Neural progenitor cell (in vitro differentiated cells): ENCODE measurements at regions not wholly inside any gene's neighbourhood (a gene's known extent, or its start where the extent isn't known, plus 50 kb on each side); places are given as distances from the start of the nearest gene placed in this dataset.

ENCODE experiments used
- DNase-seq: peaks from one replicate; pipeline ENCODE4 v3.0.0-alpha.2; 2016; ENCODE audit warnings: low spot score
- H2AFZ ChIP-seq: fragments of 200-600 bp; sonication (generic); replicated peaks from 2 replicates; pipeline ENCODE4 v1.6.1; 2016; ENCODE audit warnings: antibody characterized with exemption
- H3F3A ChIP-seq: fragments of 200-600 bp; sonication (generic); 2 replicates; pipeline ENCODE4 v1.6.1; 2016; ENCODE audit warnings: antibody characterized with exemption, low read depth
- H3K27ac ChIP-seq: fragments of 200-600 bp; sonication (generic); 2 replicates; pipeline ENCODE4 v1.5.1; 2016; ENCODE audit warnings: mild to moderate bottlenecking
- H3K27me3 ChIP-seq: fragments of 200-600 bp; sonication (generic); 2 replicates; pipeline ENCODE4 v1.6.1; 2016; ENCODE audit warnings: mild to moderate bottlenecking, moderate library complexity
- H3K36me3 ChIP-seq: fragments of 200-600 bp; sonication (generic); 2 replicates; pipeline ENCODE4 v1.5.1; 2016
- H3K4me1 ChIP-seq: fragments of 200-600 bp; sonication (generic); 2 replicates; pipeline ENCODE4 v1.6.1; 2016; ENCODE audit warnings: mixed run types
- H3K4me2 ChIP-seq: fragments of 200-600 bp; sonication (generic); 2 replicates; pipeline ENCODE4 v1.6.1; 2016
- H3K4me3 ChIP-seq: fragments of 200-600 bp; sonication (generic); 2 replicates; pipeline ENCODE4 v1.5.1; 2016
- H3K79me2 ChIP-seq: fragments of 200-600 bp; sonication (generic); 2 replicates; pipeline ENCODE4 v1.6.1; 2016; ENCODE audit warnings: low read depth
- H3K9ac ChIP-seq: fragments of 200-600 bp; sonication (generic); 2 replicates; pipeline ENCODE4 v1.6.1; 2016
- H3K9me3 ChIP-seq: fragments of 200-600 bp; sonication (generic); 2 replicates; pipeline ENCODE4 v1.5.1; 2016; ENCODE audit warnings: low read depth
- H4K20me1 ChIP-seq: fragments of 200-600 bp; sonication (generic); 2 replicates; pipeline ENCODE4 v1.6.1; 2016; ENCODE audit warnings: low read depth
- H3K27ac Mint-ChIP-seq: 3 replicates; pipeline ENCODE4 v1.8.0; 2021; ENCODE audit warnings: mixed read lengths
- H3K27me3 Mint-ChIP-seq: 2 replicates; pipeline ENCODE4 v1.8.0; 2022; ENCODE audit warnings: low read depth, mild to moderate bottlenecking, inconsistent platforms, moderate library complexity, mixed read lengths; ENCODE audit not compliant: insufficient read depth
- H3K36me3 Mint-ChIP-seq: 3 replicates; pipeline ENCODE4 v1.8.0; 2021; ENCODE audit warnings: mixed read lengths
- H3K4me1 Mint-ChIP-seq: 3 replicates; pipeline ENCODE4 v1.8.0; 2021; ENCODE audit warnings: mixed read lengths
- H3K4me3 Mint-ChIP-seq: 3 replicates; pipeline ENCODE4 v1.8.0; 2021; ENCODE audit warnings: mild to moderate bottlenecking, moderate library complexity, mixed read lengths
- H3K9me3 Mint-ChIP-seq: 3 replicates; pipeline ENCODE4 v1.8.0; 2020; ENCODE audit warnings: mixed read lengths
- CTCF ChIP-seq: fragments of 200-600 bp; sonication (generic); IDR thresholded peaks from 2 replicates; pipeline ENCODE4 v1.5.1; 2017; ENCODE audit warnings: antibody characterized with exemption, mild to moderate bottlenecking
- EZH2 ChIP-seq: fragments of 200-600 bp; sonication (generic); IDR thresholded peaks from 2 replicates; pipeline ENCODE4 v1.6.1; 2017; ENCODE audit warnings: antibody characterized with exemption, mild to moderate bottlenecking, moderate library complexity
- EZH2phosphoT487 ChIP-seq: fragments of 200-600 bp; sonication (generic); IDR thresholded peaks from 2 replicates; pipeline ENCODE4 v1.6.1; 2017; ENCODE audit warnings: antibody characterized with exemption

- no peak overlapping the region for H3K4me3 ChIP-seq
- no peaks in the 10 kb centered on the region for H3F3A ChIP-seq
- Mint-ChIP-seq H3K4me3 (no peak overlapping the region), H3K9me3 (no peaks in the 10 kb centered on the region), H3K27me3 (peaks cover 9% of the 10 kb centered on the region), H3K4me1 (no peaks in the 10 kb centered on the region), H3K27ac (no peak overlapping the region), H3K36me3 (no peaks in the 10 kb centered on the region)
- TF ChIP-seq EZH2, result no peak
- TF ChIP-seq CTCF, result peak; percentile 7
- H2AFZ ChIP-seq, result no peak overlapping the region
- no peaks in the 10 kb centered on the region for H4K20me1 ChIP-seq
- H3K36me3 ChIP-seq, result no peaks in the 10 kb centered on the region
- H3K4me2 ChIP-seq, result no peak overlapping the region
- no peak overlapping the region for H3K9ac ChIP-seq
- H3K27me3 ChIP-seq, result no peaks in the 10 kb centered on the region
- no peaks in the 10 kb centered on the region for H3K4me1 ChIP-seq
- no peaks in the 10 kb centered on the region for H3K79me2 ChIP-seq
- no peak overlapping the region for H3K27ac ChIP-seq
- DNase-seq, result no peak
- no peaks in the 10 kb centered on the region for H3K9me3 ChIP-seq
Observed at GRCh38 chr5:175035882-175036533, 311.6 kb downstream of the MSX2 start.

GRCh38 chr5:175034924-175035323 lies 310.5 kb downstream of the MSX2 start:
- H3K36me3 Mint-ChIP-seq, result no peaks in the 10 kb centered on the region
- peaks cover 14% of the 10 kb centered on the region for H3K27me3 Mint-ChIP-seq
- DNase-seq, result no peak
- no peaks in the 10 kb centered on the region for H4K20me1 ChIP-seq
- H3K4me3 Mint-ChIP-seq, result no peak overlapping the region
- H3K9me3 ChIP-seq, result no peaks in the 10 kb centered on the region
- no peaks in the 10 kb centered on the region for H3K36me3 ChIP-seq
- no peak overlapping the region for H3K4me3 ChIP-seq
- H3K9me3 Mint-ChIP-seq, result no peaks in the 10 kb centered on the region
- H3K4me1 ChIP-seq, result no peaks in the 10 kb centered on the region
- H2AFZ ChIP-seq, result no peak overlapping the region
- H3K79me2 ChIP-seq, result no peaks in the 10 kb centered on the region
- H3F3A ChIP-seq, result no peaks in the 10 kb centered on the region
- no peaks in the 10 kb centered on the region for H3K4me1 Mint-ChIP-seq
- no peaks in the 10 kb centered on the region for H3K27me3 ChIP-seq
- H3K9ac ChIP-seq, result no peak overlapping the region
- H3K4me2 ChIP-seq, result no peak overlapping the region
- no peak overlapping the region for H3K27ac Mint-ChIP-seq
- no peak overlapping the region for H3K27ac ChIP-seq
- no peak for TF ChIP-seq CTCF
- TF ChIP-seq EZH2, result no peak
- TF ChIP-seq EZH2phosphoT487, result no peak

- Histone ChIP-seq H3K9me3 (no peaks in the 10 kb centered on the region), H4K20me1 (no peaks in the 10 kb centered on the region), H3K79me2 (no peaks in the 10 kb centered on the region), H3K27ac (no peak overlapping the region), H3K4me1 (no peaks in the 10 kb centered on the region), H3K27me3 (no peaks in the 10 kb centered on the region), H3K4me3 (no peak overlapping the region), H3K4me2 (no peak overlapping the region), H3F3A (no peaks in the 10 kb centered on the region), H2AFZ (no peak overlapping the region), H3K9ac (no peak overlapping the region), H3K36me3 (no peaks in the 10 kb centered on the region)
- Mint-ChIP-seq H3K27me3 (peaks cover 17% of the 10 kb centered on the region), H3K27ac (no peak overlapping the region), H3K36me3 (no peaks in the 10 kb centered on the region), H3K4me3 (no peak overlapping the region), H3K9me3 (no peaks in the 10 kb centered on the region), H3K4me1 (no peaks in the 10 kb centered on the region)
- no peak for TF ChIP-seq CTCF
- no peak for TF ChIP-seq EZH2phosphoT487
- no peak for TF ChIP-seq EZH2
- DNase-seq, result no peak
Observed at GRCh38 chr5:175032741-175033151, 308.4 kb downstream of the MSX2 start.
